ENCODE measurements at regions not wholly inside any gene's neighbourhood (a gene's known extent, or its start where the extent isn't known, plus 50 kb on each side); places are given as distances from the start of the nearest gene placed in this dataset.

DNA sequence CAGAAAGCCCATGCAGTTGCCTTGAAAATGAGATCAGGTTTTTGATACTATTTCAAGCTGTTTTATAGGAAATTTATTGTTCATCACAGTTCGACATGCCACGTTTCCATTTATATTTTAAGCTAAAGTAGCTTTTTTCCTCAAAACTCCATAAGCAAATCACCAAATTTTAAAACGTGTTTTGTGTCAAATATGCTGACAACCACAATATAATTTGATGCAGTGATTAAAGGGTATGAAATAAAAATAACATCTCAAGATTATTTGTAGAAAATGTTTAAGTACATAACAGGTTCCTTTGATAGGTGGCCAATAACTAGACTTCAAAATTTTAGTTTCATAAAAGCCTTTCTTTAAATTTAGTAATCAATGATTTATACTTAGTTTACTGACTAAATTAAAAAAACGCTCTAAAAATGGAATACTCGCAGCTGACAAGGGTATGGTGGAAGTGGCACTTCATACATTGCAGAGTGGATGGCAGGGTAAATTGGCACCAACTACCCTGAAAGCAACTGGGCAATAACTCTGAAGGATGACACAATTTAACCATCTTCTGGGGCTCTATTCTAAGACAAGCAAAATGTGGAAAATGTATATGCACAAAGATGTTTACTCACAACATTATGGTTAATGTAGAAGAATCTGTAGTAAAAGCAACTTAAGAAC is 481.6 kb downstream of the TNS3 start:
- Histone ChIP-seq H3K36me3 (ENCODE audit: low read depth, missing control alignments) (no peaks in the 10 kb centered on the region), H3K4me1 (no peaks in the 10 kb centered on the region), H3K27me3 (no peaks in the 10 kb centered on the region), H3K9me3 (no peaks in the 10 kb centered on the region), H3K27ac (no peak overlapping the region), H3K4me3 (no peak overlapping the region)
- 91 to 95% methylated on average over 5 of the region's 5 CpGs for WGBS, 2 donors
- TF ChIP-seq POLR2A (IDR thresholded peaks at IDR 0.05): no peak
- TF ChIP-seq, protein P1, sequence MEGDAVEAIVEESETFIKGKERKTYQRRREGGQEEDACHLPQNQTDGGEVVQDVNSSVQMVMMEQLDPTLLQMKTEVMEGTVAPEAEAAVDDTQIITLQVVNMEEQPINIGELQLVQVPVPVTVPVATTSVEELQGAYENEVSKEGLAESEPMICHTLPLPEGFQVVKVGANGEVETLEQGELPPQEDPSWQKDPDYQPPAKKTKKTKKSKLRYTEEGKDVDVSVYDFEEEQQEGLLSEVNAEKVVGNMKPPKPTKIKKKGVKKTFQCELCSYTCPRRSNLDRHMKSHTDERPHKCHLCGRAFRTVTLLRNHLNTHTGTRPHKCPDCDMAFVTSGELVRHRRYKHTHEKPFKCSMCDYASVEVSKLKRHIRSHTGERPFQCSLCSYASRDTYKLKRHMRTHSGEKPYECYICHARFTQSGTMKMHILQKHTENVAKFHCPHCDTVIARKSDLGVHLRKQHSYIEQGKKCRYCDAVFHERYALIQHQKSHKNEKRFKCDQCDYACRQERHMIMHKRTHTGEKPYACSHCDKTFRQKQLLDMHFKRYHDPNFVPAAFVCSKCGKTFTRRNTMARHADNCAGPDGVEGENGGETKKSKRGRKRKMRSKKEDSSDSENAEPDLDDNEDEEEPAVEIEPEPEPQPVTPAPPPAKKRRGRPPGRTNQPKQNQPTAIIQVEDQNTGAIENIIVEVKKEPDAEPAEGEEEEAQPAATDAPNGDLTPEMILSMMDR (IDR thresholded peaks at IDR 0.05): no peak
- DNase-seq: no peak
- intact Hi-C loops (cut with DNase I; ENCODE audit: low total_unique reads): no loop called here

DNA sequence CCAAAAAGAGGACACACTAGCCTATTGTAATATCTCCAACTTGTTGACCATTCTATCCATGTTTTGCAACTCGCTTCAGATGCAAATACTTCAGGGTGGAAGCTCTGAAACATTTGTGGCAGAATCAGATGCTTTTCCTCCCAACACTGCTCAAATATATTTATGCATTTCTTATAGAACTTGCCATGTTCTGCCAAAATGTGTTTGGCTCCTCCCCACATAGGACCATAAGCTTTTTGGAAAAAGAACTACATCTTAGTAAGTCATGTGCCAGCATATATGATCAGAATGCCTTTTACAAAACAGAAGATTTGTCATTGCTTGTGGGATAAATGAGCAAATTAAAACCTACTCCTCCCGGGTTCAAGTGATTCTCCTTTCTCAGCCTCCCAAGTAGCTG is 484.5 kb downstream of the TNS3 start:
- no peak overlapping the region for H3K27ac ChIP-seq
- TF ChIP-seq, protein P1 (IDR thresholded peaks at IDR 0.05): no peak
- TF ChIP-seq POLR2A (IDR thresholded peaks at IDR 0.05): no peak
- no peaks in the 10 kb centered on the region for H3K9me3 ChIP-seq
- H3K36me3 ChIP-seq (ENCODE audit: low read depth, missing control alignments): no peaks in the 10 kb centered on the region
- intact Hi-C loops (cut with DNase I; ENCODE audit: low total_unique reads): no loop called here
- H3K27me3 ChIP-seq: no peaks in the 10 kb centered on the region
- no peak for DNase-seq
- no peak overlapping the region for H3K4me3 ChIP-seq
- H3K4me1 ChIP-seq: no peaks in the 10 kb centered on the region
- 95% methylated on average over 2 of the region's 2 CpGs for whole genome bisulfite sequencing, 2 donors

DNA sequence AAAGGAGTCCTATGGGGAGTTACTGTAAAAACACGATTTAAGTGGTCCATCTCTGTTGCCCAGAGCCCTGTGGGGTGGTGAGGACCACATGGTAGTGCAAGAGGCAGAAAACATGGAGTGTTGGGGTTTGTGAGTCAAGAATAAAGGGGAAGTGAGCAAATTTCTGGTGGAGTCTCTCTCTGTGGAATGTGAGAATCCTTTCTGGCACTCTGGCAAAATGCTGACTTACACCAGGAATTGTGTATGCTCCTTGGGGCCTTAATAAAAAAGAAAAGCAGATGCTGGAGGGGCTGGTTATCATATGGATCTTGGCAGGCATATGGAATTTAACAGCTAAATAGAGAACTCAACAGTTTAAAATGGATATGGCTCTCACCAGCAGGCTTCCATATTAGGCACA is 486.0 kb downstream of the TNS3 start:
- DNase-seq: no peak
- TF ChIP-seq, protein P1 (IDR thresholded peaks at IDR 0.05): no peak
- no peak for TF ChIP-seq POLR2A (IDR thresholded peaks at IDR 0.05)
- no peak overlapping the region for H3K4me3 ChIP-seq
- H3K36me3 ChIP-seq (ENCODE audit: low read depth, missing control alignments): no peaks in the 10 kb centered on the region
- no peaks in the 10 kb centered on the region for H3K9me3 ChIP-seq
- no peaks in the 10 kb centered on the region for H3K27me3 ChIP-seq
- intact Hi-C loops (cut with DNase I; ENCODE audit: low total_unique reads): no loop called here
- WGBS, 2 donors: 73 to 100% methylated on average over 1 of the region's 1 CpG
- H3K4me1 ChIP-seq: no peaks in the 10 kb centered on the region
- H3K27ac ChIP-seq: no peak overlapping the region

DNA sequence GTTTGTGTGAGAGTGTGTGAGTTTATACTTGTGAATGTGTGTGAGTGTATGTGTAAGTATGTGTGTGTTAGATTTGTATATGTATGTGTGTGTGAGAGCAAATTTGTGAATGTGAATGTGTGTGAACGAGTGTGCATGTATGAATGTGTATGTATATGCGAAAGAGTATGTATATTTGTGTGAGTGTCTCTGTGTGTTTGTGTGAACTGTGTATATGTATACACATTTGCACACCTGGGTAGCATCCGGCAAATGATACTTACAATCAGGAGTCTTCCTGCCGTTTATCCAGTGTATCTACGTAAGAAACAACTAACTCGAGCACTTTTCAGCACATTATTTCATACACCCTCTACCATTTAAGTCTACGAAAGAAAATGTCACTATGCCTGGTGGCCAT is 487.4 kb downstream of the TNS3 start:
- intact Hi-C loops (cut with DNase I; ENCODE audit: low total_unique reads): no loop called here
- no peaks in the 10 kb centered on the region for H3K9me3 ChIP-seq
- no peaks in the 10 kb centered on the region for H3K27me3 ChIP-seq
- H3K4me1 ChIP-seq: no peaks in the 10 kb centered on the region
- no peaks in the 10 kb centered on the region for H3K36me3 ChIP-seq (ENCODE audit: low read depth, missing control alignments)
- DNase-seq: no peak
- no peak overlapping the region for H3K4me3 ChIP-seq
- 94% methylated on average over 7 of the region's 7 CpGs for WGBS, 2 donors
- no peak for TF ChIP-seq POLR2A (IDR thresholded peaks at IDR 0.05)
- TF ChIP-seq, protein P1 (IDR thresholded peaks at IDR 0.05): no peak
- no peak overlapping the region for H3K27ac ChIP-seq
